ENCODE measurements at regions not wholly inside any gene's neighbourhood (a gene's known extent, or its start where the extent isn't known, plus 50 kb on each side); places are given as distances from the start of the nearest gene placed in this dataset.

GRCh38 chr17:17422217-17422610, 54.6 kb upstream of the MED9 start:
- 38% methylated on average over 5 of the region's 5 CpGs for WGBS (ENCODE audit: low lambda C conversion rate)
- intact Hi-C loops (cut with micrococcal nuclease; ENCODE audit: unreplicated experiment): no loop called here
- Histone ChIP-seq H3K4me3 (replicated peaks in 1 of 3; ENCODE audit: insufficient read depth in 1 of 3, low read depth in 2 of 3, low read length in 3 of 3) (no peak overlapping the region), H3K27ac (ENCODE audit: extremely low read length, insufficient read depth, low read length) (no peak overlapping the region), H2AFZ (ENCODE audit: low read length) (no peak overlapping the region), H3K79me2 (ENCODE audit: insufficient read depth, low read length) (no peaks in the 10 kb centered on the region), H4K20me1 (ENCODE audit: insufficient read depth, low read length) (no peaks in the 10 kb centered on the region), H3K27me3 (ENCODE audit: control insufficient read depth in 1 of 2, insufficient read depth in 2 of 2, low read length in 2 of 2) (no peaks in the 10 kb centered on the region; a peak in 1 of 5 replicates), H3K4me1 (ENCODE audit: insufficient read depth, low read length) (peaks cover 29% of the 10 kb centered on the region), H3K9me3 (ENCODE audit: low read length) (peaks cover 12% of the 10 kb centered on the region), H3K4me2 (ENCODE audit: low read depth, low read length) (no peak overlapping the region), H3K9ac (ENCODE audit: insufficient read depth, low read depth, low read length) (no peak overlapping the region), H3K36me3 (replicated peaks in 1 of 2; ENCODE audit: control insufficient read depth in 1 of 2, insufficient read depth in 2 of 2, low read length in 2 of 2) (no peaks in the 10 kb centered on the region)
- ATAC-seq (no peak), DNase-seq (ENCODE audit: low spot score) (no peak), FAIRE-seq (no peak)
- POLR2A ChIA-PET: interaction anchor here (0.9 kb wide), 1 partner anchor 23 kb away, joined by 3 read pairs; no protein-coding TSS in a partner anchor
- no TSS peak for BruUV-seq (replicated peaks)
- in situ Hi-C loops (cut with HindIII; ENCODE audit: extremely low pct_ligation_motif_present, low pct_unique_long_range_greater_than_20kb): no loop called here
- TF ChIP-seq THRA (CRISPR knock-in tag; IDR thresholded peaks at IDR 0.05; ENCODE audit: borderline replicate concordance): no peak
- no peak for TF ChIP-seq MEIS2 (CRISPR knock-in tag; IDR thresholded peaks at IDR 0.05)
- no peak for TF ChIP-seq SP4 (CRISPR knock-in tag; IDR thresholded peaks at IDR 0.05)
- no peak for TF ChIP-seq DBP (CRISPR knock-in tag; IDR thresholded peaks at IDR 0.05; ENCODE audit: not compliant biosample characterization)
- no peak for TF ChIP-seq ZEB1 (IDR thresholded peaks at IDR 0.05; ENCODE audit: insufficient replicate concordance, low read depth)
- no peak for TF ChIP-seq ZFP91 (CRISPR knock-in tag; IDR thresholded peaks at IDR 0.05; ENCODE audit: borderline replicate concordance)
- no peak for TF ChIP-seq ZNF33A (CRISPR knock-in tag; IDR thresholded peaks at IDR 0.05; ENCODE audit: borderline replicate concordance)
- TF ChIP-seq HOXD1 (CRISPR knock-in tag; IDR thresholded peaks at IDR 0.05): no peak
- no peak for TF ChIP-seq PRDM10 (CRISPR knock-in tag; IDR thresholded peaks at IDR 0.05; ENCODE audit: low read depth)
- TF ChIP-seq ATF6 (CRISPR knock-in tag; conservative IDR thresholded peaks at IDR 0.05): no peak
- no peak for TF ChIP-seq ZBTB21 (CRISPR knock-in tag; IDR thresholded peaks at IDR 0.05)
- CTCF ChIA-PET (ENCODE audit: low intra/inter-chr PET ratio, low total read pairs): no interaction called here
